GM19467 (cell line): ENCODE measurements at regions not wholly inside any gene's neighbourhood (a gene's known extent, or its start where the extent isn't known, plus 50 kb on each side); places are given as distances from the start of the nearest gene placed in this dataset.

Source experiments
- ATAC-seq: cut with Tn5 transposase; IDR thresholded peaks from one replicate; pipeline ENCODE4 v1.9.1; 2021; ENCODE audit warnings: mild to moderate bottlenecking, moderate library complexity; ENCODE audit not compliant: unreplicated experiment

DNA sequence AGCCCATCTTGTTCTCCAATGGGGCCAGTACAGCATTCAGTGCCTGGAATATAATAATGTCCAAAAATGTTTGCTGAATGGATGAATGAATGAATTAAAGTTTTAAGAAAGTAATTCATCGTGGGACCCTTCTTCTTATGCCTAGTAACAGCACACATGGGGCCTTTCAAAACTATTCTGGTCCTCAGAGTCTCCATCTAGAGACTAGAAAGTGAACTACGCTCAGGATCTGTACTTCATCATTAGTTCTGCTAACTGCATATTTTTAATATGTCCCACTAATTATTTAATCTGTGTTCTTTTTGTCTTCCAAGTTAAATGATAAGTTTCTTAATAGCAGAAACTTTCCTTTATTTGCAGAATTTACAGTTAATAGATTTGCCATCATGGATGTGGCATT lies 172.5 kb downstream of the SMAD2 start:
- no peak for ATAC-seq

DNA sequence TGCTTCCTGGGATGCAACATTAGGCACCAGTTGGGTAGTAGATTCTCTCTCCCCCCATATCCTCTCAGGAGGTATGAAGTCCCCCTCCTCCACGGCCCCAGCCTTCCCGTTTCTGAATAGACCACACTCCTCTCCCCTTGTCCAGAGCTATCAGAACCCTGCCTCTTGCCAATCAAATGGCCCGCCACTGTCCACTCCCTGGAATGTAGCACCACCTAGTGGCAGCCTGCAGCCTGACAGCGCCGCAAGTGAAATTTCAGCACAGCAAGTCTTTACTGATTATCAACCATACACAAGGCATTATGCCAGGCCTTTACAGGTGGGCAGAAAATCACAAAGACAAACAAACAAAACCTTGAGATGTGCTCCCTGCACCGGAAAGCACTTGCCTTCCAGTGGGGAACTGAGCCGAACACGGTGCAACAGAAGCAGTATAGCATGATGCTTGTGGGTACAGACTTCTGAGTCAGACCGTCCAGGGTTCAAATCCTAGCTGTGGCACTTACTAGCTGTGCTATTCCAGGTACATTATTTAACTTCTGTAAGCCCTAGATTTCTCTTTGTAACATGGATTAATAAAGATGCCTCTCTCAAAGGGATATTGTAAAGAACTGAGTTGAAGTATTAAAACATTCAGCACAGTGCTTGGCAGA lies 174.0 kb downstream of the SMAD2 start:
- no peak for ATAC-seq

DNA sequence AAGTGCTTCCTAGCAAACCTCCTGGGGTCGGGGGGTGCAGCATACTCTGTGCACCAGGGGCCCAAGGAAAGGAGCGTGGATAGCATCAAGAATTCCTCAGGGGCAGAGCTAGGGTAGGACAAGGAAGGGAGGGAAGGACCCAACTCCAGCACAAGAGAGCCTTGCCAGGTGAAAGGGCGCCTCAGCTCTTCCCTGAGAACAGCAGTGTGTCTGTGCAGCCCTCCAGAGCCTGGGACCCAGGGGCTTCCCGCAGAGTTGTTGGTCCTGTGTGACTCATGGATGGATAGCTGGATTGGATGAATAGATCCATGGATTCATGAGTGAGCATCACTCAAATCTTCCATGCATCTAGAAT lies 175.4 kb downstream of the SMAD2 start:
- no peak for ATAC-seq

- ATAC-seq = no peak
These were observed 176.0 kb downstream of the SMAD2 start for GRCh38 chr18:47754311-47755101.

GRCh38 chr18:47752796-47753645 lies 177.4 kb downstream of the SMAD2 start:
- ATAC-seq = no peak

DNA sequence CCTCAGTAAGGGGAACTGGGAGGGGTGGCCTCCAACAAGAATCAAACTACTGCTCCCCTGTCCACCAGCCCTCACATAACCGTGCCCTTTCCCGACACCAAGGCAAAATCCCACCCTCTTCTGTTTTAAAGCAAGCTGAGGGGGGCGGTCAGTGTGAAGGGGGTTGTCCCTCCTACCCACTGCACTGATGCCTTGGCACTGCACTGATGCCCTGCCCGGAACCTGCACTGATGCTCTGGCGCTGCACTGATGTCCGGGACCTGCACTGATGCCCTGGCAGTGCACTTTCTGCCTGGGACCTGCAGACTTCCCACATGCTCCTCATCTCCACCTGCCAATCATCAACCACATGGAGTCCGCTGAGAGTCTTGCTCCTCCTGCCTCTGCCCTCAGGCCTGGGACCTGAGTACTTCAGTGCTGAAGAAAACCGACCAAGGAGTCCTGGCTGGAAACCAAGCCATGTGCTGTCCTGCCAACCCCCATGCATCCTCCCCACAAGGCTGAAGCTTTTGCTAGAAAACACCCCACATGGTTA lies 179.5 kb downstream of the SMAD2 start:
- ATAC-seq = no peak

- no peak for ATAC-seq
These were observed 180.9 kb downstream of the SMAD2 start for GRCh38 chr18:47749600-47749973.

GRCh38 chr18:47748847-47749599 lies 181.4 kb downstream of the SMAD2 start:
- ATAC-seq = peak; percentile 83

GRCh38 chr18:47748093-47748796 lies 182.2 kb downstream of the SMAD2 start:
- ATAC-seq = no peak

GRCh38 chr18:47747260-47747795 lies 183.1 kb downstream of the SMAD2 start:
- no peak for ATAC-seq

DNA sequence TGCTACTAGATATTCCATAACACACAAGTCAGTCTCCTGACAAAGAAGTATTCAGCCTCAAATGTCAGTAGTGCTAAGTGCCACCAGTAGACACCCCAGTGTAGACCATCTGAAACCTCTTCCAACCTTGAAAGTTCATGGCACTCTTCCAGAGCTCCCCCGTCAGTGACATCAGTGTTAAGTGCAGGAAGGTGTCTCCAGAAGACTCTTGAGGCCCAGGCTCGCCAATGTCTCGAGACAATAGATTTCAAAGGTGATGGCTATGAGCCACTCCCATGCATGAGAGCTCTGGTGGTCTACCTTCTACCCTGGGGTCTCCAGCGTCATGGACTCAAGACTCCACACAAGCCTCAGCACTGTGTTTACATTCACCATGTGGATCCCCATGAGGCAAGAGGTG lies 183.8 kb downstream of the SMAD2 start:
- no peak for ATAC-seq

GRCh38 chr18:47745227-47745626 lies 185.2 kb downstream of the SMAD2 start:
- no peak for ATAC-seq

GRCh38 chr18:47737956-47738355 lies 192.5 kb downstream of the SMAD2 start:
- no peak for ATAC-seq

DNA sequence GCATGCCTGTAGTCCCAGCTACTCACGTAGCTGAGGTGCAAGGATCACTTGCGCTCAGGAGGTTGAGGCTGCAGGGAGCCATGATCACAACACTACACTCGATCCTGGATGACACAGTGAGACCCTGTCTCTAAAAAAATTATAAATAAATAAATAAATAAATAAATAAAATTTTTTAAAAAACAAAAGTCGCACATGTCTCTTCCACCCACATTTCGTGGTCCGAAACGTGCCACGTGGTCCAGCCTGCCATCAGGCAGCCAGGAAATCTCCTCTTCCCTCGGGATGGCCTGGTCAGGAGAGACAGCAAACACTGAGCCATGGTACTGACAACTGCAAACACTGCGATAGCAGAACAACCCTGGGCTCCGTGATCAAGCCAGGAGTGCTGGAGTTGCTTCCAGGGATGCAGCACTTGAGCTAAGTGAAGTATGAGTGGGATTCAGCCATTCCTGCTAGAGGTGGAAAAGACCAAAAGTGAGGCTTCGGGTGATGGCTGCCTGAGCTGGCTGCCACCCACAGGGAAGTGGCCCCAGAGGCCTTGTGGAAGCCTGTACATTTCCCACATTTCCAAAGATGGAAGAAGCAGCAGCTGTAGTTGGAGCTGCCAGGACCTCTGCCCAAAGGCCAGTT lies 193.1 kb downstream of the SMAD2 start:
- ATAC-seq = no peak

DNA sequence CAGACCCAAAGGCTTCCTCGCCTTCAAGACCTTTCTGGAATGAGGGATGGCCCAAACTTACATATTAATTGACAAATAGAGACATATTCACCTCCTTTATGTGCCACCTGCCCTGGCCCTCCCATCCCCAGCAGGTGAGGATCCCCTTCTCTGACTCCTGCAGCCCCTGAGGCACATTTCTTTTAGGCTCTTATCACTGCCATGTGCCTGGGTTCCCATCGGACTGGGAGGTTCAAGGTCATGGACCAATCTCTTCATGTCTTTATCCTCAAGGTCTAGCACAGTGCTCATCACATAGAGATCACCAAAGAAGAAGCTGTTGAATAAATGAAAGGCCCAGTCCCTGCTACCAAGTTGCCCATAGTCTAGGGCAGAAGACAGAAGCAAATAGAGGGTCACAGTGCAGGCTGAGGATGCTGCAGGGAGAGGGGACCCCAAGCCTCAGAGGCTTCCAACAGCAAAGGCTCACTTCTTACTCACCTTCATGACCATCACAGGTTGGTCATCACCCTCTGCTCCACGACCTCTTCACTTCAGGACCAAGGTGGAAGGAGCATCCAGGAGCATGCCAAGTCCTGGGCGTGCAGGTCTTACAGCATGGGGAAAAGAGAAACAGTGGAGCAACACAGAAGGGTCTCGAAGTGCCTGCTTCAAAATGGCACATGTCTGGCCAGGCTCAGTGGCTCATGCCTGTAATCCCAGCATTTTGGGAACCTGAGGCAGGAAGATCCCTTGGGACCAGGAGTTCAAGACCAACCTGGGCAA lies 193.9 kb downstream of the SMAD2 start:
- no peak for ATAC-seq

- ATAC-seq = no peak
These were observed 195.3 kb downstream of the SMAD2 start for GRCh38 chr18:47735041-47735702.

DNA sequence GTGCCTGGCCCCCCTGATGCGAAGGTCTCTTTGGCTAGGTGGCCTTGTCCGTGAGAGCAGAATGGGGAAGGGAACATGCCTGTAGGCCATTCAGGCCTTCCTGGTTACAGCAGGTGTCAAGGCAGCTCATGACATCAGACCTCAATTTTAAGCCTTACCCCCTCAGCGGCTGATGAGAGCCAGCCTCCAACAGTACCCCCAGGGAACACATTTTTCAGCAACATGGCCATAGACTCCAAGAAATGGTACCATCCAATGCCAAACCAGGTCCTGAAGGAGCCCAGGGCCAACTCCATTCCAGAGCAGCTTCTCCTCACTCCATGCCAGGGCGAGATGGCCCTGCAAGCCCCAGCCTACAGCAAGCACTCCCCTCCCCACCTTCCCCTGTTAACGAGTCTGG lies 199.2 kb downstream of the SMAD2 start:
- ATAC-seq = no peak

- ATAC-seq = no peak
These were observed 199.7 kb downstream of the SMAD2 start for GRCh38 chr18:47730795-47731194.
